ENCODE measurements at regions not wholly inside any gene's neighbourhood (a gene's known extent, or its start where the extent isn't known, plus 50 kb on each side); places are given as distances from the start of the nearest gene placed in this dataset.

- no peaks in the 10 kb centered on the region for H3K4me1 ChIP-seq (ENCODE audit: insufficient read depth, low read length)
- H3K9me3 ChIP-seq (ENCODE audit: low read depth, low read length) = no peaks in the 10 kb centered on the region
- H3K27me3 ChIP-seq (ENCODE audit: insufficient read depth, low read length) = peaks cover 9% of the 10 kb centered on the region
- no peak overlapping the region for H3K4me3 ChIP-seq (ENCODE audit: low read length)
Measured at GRCh38 chr2:118257696-118258095, 169.4 kb downstream of the INSIG2 start.

GRCh38 chr2:118255771-118256372, 167.6 kb downstream of the INSIG2 start:
- H3K9me3 ChIP-seq (ENCODE audit: low read depth, low read length) = no peaks in the 10 kb centered on the region
- no peak overlapping the region for H3K4me3 ChIP-seq (ENCODE audit: low read length)
- peaks cover 9% of the 10 kb centered on the region for H3K27me3 ChIP-seq (ENCODE audit: insufficient read depth, low read length)
- no peaks in the 10 kb centered on the region for H3K4me1 ChIP-seq (ENCODE audit: insufficient read depth, low read length)

GRCh38 chr2:118255301-118255700, 167.0 kb downstream of the INSIG2 start:
- peaks cover 9% of the 10 kb centered on the region for H3K27me3 ChIP-seq (ENCODE audit: insufficient read depth, low read length)
- H3K4me1 ChIP-seq (ENCODE audit: insufficient read depth, low read length) = no peaks in the 10 kb centered on the region
- no peaks in the 10 kb centered on the region for H3K9me3 ChIP-seq (ENCODE audit: low read depth, low read length)
- H3K4me3 ChIP-seq (ENCODE audit: low read length) = no peak overlapping the region

- Histone ChIP-seq H3K4me3 (ENCODE audit: low read length) (no peak overlapping the region), H3K4me1 (ENCODE audit: insufficient read depth, low read length) (no peaks in the 10 kb centered on the region)
Measured at GRCh38 chr2:118254116-118254515, 165.8 kb downstream of the INSIG2 start.

GRCh38 chr2:118251427-118251826, 163.2 kb downstream of the INSIG2 start:
- Histone ChIP-seq H3K27me3 (ENCODE audit: insufficient read depth, low read length) (peaks cover 3% of the 10 kb centered on the region), H3K4me1 (ENCODE audit: insufficient read depth, low read length) (no peaks in the 10 kb centered on the region), H3K4me3 (ENCODE audit: low read length) (no peak overlapping the region), H3K9me3 (ENCODE audit: low read depth, low read length) (no peaks in the 10 kb centered on the region)

More at GRCh38 chr2:118254116-118254515, 165.8 kb downstream of the INSIG2 start:
- H3K27me3 ChIP-seq (ENCODE audit: insufficient read depth, low read length) = peaks cover 9% of the 10 kb centered on the region
- H3K9me3 ChIP-seq (ENCODE audit: low read depth, low read length) = no peaks in the 10 kb centered on the region

GRCh38 chr2:118250463-118250862, 162.2 kb downstream of the INSIG2 start:
- Histone ChIP-seq H3K4me3 (ENCODE audit: low read length) (no peak overlapping the region), H3K4me1 (ENCODE audit: insufficient read depth, low read length) (no peaks in the 10 kb centered on the region), H3K9me3 (ENCODE audit: low read depth, low read length) (no peaks in the 10 kb centered on the region), H3K27me3 (ENCODE audit: insufficient read depth, low read length) (peaks cover 5% of the 10 kb centered on the region)

- Histone ChIP-seq H3K9me3 (ENCODE audit: low read depth, low read length) (no peaks in the 10 kb centered on the region), H3K4me3 (ENCODE audit: low read length) (no peak overlapping the region), H3K27me3 (ENCODE audit: insufficient read depth, low read length) (peaks cover 5% of the 10 kb centered on the region), H3K4me1 (ENCODE audit: insufficient read depth, low read length) (no peaks in the 10 kb centered on the region)
Measured at GRCh38 chr2:118250001-118250400, 161.7 kb downstream of the INSIG2 start.

- no peaks in the 10 kb centered on the region for H3K4me1 ChIP-seq (ENCODE audit: insufficient read depth, low read length)
- H3K27me3 ChIP-seq (ENCODE audit: insufficient read depth, low read length) = peaks cover 2% of the 10 kb centered on the region
- no peak overlapping the region for H3K4me3 ChIP-seq (ENCODE audit: low read length)
- no peaks in the 10 kb centered on the region for H3K9me3 ChIP-seq (ENCODE audit: low read depth, low read length)
Measured at GRCh38 chr2:118249531-118249930, 161.3 kb downstream of the INSIG2 start.

- Histone ChIP-seq H3K27me3 (ENCODE audit: insufficient read depth, low read length) (peaks cover 2% of the 10 kb centered on the region), H3K4me3 (ENCODE audit: low read length) (no peak overlapping the region), H3K9me3 (ENCODE audit: low read depth, low read length) (no peaks in the 10 kb centered on the region), H3K4me1 (ENCODE audit: insufficient read depth, low read length) (no peaks in the 10 kb centered on the region)
Measured at GRCh38 chr2:118246726-118247125, 158.5 kb downstream of the INSIG2 start.

- Histone ChIP-seq H3K4me1 (ENCODE audit: insufficient read depth, low read length) (no peaks in the 10 kb centered on the region), H3K27me3 (ENCODE audit: insufficient read depth, low read length) (peaks cover 2% of the 10 kb centered on the region), H3K9me3 (ENCODE audit: low read depth, low read length) (no peaks in the 10 kb centered on the region), H3K4me3 (ENCODE audit: low read length) (no peak overlapping the region)
Measured at GRCh38 chr2:118246079-118246478, 157.8 kb downstream of the INSIG2 start.

- no peaks in the 10 kb centered on the region for H3K9me3 ChIP-seq (ENCODE audit: low read depth, low read length)
- H3K27me3 ChIP-seq (ENCODE audit: insufficient read depth, low read length) = peaks cover 4% of the 10 kb centered on the region
- no peaks in the 10 kb centered on the region for H3K4me1 ChIP-seq (ENCODE audit: insufficient read depth, low read length)
- H3K4me3 ChIP-seq (ENCODE audit: low read length) = no peak overlapping the region
Measured at GRCh38 chr2:118244686-118245085, 156.4 kb downstream of the INSIG2 start.

GRCh38 chr2:118243031-118243430, 154.8 kb downstream of the INSIG2 start:
- Histone ChIP-seq H3K27me3 (ENCODE audit: insufficient read depth, low read length) (peaks cover 8% of the 10 kb centered on the region), H3K4me1 (ENCODE audit: insufficient read depth, low read length) (no peaks in the 10 kb centered on the region), H3K9me3 (ENCODE audit: low read depth, low read length) (no peaks in the 10 kb centered on the region), H3K4me3 (ENCODE audit: low read length) (no peak overlapping the region)

GRCh38 chr2:118242216-118242615, 153.9 kb downstream of the INSIG2 start:
- Histone ChIP-seq H3K4me3 (ENCODE audit: low read length) (no peak overlapping the region), H3K27me3 (ENCODE audit: insufficient read depth, low read length) (peaks cover 8% of the 10 kb centered on the region), H3K9me3 (ENCODE audit: low read depth, low read length) (no peaks in the 10 kb centered on the region), H3K4me1 (ENCODE audit: insufficient read depth, low read length) (no peaks in the 10 kb centered on the region)

GRCh38 chr2:118241128-118241527, 152.9 kb downstream of the INSIG2 start:
- Histone ChIP-seq H3K9me3 (ENCODE audit: low read depth, low read length) (no peaks in the 10 kb centered on the region), H3K27me3 (ENCODE audit: insufficient read depth, low read length) (peaks cover 13% of the 10 kb centered on the region), H3K4me1 (ENCODE audit: insufficient read depth, low read length) (no peaks in the 10 kb centered on the region), H3K4me3 (ENCODE audit: low read length) (no peak overlapping the region)

GRCh38 chr2:118240276-118240675, 152.0 kb downstream of the INSIG2 start:
- Histone ChIP-seq H3K4me1 (ENCODE audit: insufficient read depth, low read length) (no peaks in the 10 kb centered on the region), H3K4me3 (ENCODE audit: low read length) (no peak overlapping the region), H3K27me3 (ENCODE audit: insufficient read depth, low read length) (peaks cover 13% of the 10 kb centered on the region), H3K9me3 (ENCODE audit: low read depth, low read length) (no peaks in the 10 kb centered on the region)

- H3K4me1 ChIP-seq (ENCODE audit: insufficient read depth, low read length) = no peaks in the 10 kb centered on the region
- no peaks in the 10 kb centered on the region for H3K9me3 ChIP-seq (ENCODE audit: low read depth, low read length)
- peaks cover 13% of the 10 kb centered on the region for H3K27me3 ChIP-seq (ENCODE audit: insufficient read depth, low read length)
- no peak overlapping the region for H3K4me3 ChIP-seq (ENCODE audit: low read length)
Measured at GRCh38 chr2:118239284-118239683, 151.0 kb downstream of the INSIG2 start.

Measured in mononuclear cell (primary cell).